OCI-LY1 (cell line): ENCODE measurements at regions not wholly inside any gene's neighbourhood (a gene's known extent, or its start where the extent isn't known, plus 50 kb on each side); places are given as distances from the start of the nearest gene placed in this dataset.

ENCODE experiments used
- CTCF ChIP-seq: fragments of 200-600 bp; sonication (generic), shearing (Covaris generic); IDR thresholded peaks from 2 replicates; pipeline ENCODE4 v1.5.1; 2017; ENCODE audit warnings: mild to moderate bottlenecking, antibody characterized with exemption, low read length, moderate library complexity, mixed read lengths
- EZH2 ChIP-seq: fragments of 200-600 bp; sonication (generic), shearing (Covaris generic); IDR thresholded peaks from 2 replicates; pipeline ENCODE4 v1.8.0; 2017; ENCODE audit warnings: borderline replicate concordance, mixed run types, mild to moderate bottlenecking, antibody characterized with exemption, low read length, moderate library complexity, mixed read lengths

- TF ChIP-seq CTCF (peak; percentile 44), EZH2 (no peak)
Measured at GRCh38 chr5:102554728-102555127, 55.9 kb upstream of the SLCO6A1 start.
